Endothelial cell of umbilical vein (primary cell): ENCODE measurements at regions not wholly inside any gene's neighbourhood (a gene's known extent, or its start where the extent isn't known, plus 50 kb on each side); places are given as distances from the start of the nearest gene placed in this dataset.

Experiments
- BruUV-seq: library from RNA; stranded (reverse); fragments of 400-500 nt; replicated peaks from 2 replicates; lab custom pipeline; 2021; lab: Mats Ljungman, UMichigan
- CTCF ChIA-PET: fragments of 300-600, 350-600 bp; sonication (Branson Sonifier 250); formaldehyde crosslinking; loops from one replicate; lab custom pipeline; 2021; ENCODE audit warnings: antibody characterized with exemption, inconsistent platforms; lab: Charles Lee
- POLR2A ChIA-PET: fragments of 300-600, 350-600 bp; sonication (Branson Sonifier 250); formaldehyde crosslinking; loops from one replicate; lab custom pipeline; 2021; ENCODE audit warnings: antibody characterized with exemption, inconsistent platforms; lab: Charles Lee
- DNase-seq: peaks from one replicate; pipeline ENCODE4 v3.0.0-alpha.2; 2011; ENCODE audit warnings: low read depth, low spot score
- FAIRE-seq: peaks from 2 replicates; lab custom pipeline; 2011; peaks lifted over from hg19 to GRCh38; lab: Jason Lieb, UNC
- H2AFZ ChIP-seq: 2 replicates; pipeline ENCODE4 v1.6.0; 2012; ENCODE audit warnings: low read depth, low read length, control low read depth, inconsistent platforms
- H3K27ac ChIP-seq: 2 replicates; pipeline ENCODE4 v1.5.1; 2011; ENCODE audit warnings: low read depth, mild to moderate bottlenecking, control low read depth, low read length, moderate library complexity; ENCODE audit not compliant: insufficient read depth
- H3K27me3 ChIP-seq, 2 experiments: 2 replicates each; pipeline versions ENCODE4 v1.6.0 to v1.6.1; 2011; ENCODE audit warnings: low read length in 2 of 2, mixed read lengths in 1 of 2; ENCODE audit not compliant: control insufficient read depth in 2 of 2, insufficient read depth in 2 of 2
- H3K36me3 ChIP-seq, 2 experiments: 2 replicates in 1 of 2; 3 replicates in 1 of 2; pipeline ENCODE4 v1.5.1; 2011; ENCODE audit warnings: low read length in 2 of 2, mild to moderate bottlenecking in 1 of 2, moderate library complexity in 1 of 2; ENCODE audit not compliant: control insufficient read depth in 2 of 2, insufficient read depth in 2 of 2; ENCODE audit errors: extremely low read depth in 1 of 2
- H3K4me1 ChIP-seq: 3 replicates; pipeline ENCODE4 v1.5.1; 2011; ENCODE audit warnings: mild to moderate bottlenecking, low read length; ENCODE audit not compliant: control insufficient read depth, insufficient read depth; ENCODE audit errors: extremely low read depth
- H3K4me2 ChIP-seq: 2 replicates; pipeline ENCODE4 v1.6.1; 2011; ENCODE audit warnings: low read length, control low read depth, mixed read lengths; ENCODE audit not compliant: insufficient read depth
- H3K4me3 ChIP-seq, 3 experiments: fragments of 200-600 bp in 1 of 3; sonication (generic), shearing (Covaris generic) in 1 of 3; replicated peaks in 1 of 3; 2 replicates each; pipeline ENCODE4 v1.5.1; 2011 to 2016; ENCODE audit warnings: control low read depth in 3 of 3, low read length in 3 of 3, mild to moderate bottlenecking in 2 of 3, inconsistent platforms in 1 of 3, low read depth in 1 of 3, moderate library complexity in 1 of 3; ENCODE audit not compliant: insufficient read depth in 1 of 3
- H3K79me2 ChIP-seq: 2 replicates; pipeline ENCODE4 v1.6.0; 2012; ENCODE audit warnings: low read length, inconsistent platforms; ENCODE audit not compliant: control insufficient read depth, insufficient read depth
- H3K9ac ChIP-seq: replicated peaks from 2 replicates; pipeline ENCODE3; 2011; ENCODE audit warnings: low read length, control low read depth; ENCODE audit not compliant: insufficient read depth; ENCODE audit errors: extremely low read depth
- H3K9me1 ChIP-seq: replicated peaks from 3 replicates; pipeline ENCODE4 v1.6.0; 2011; ENCODE audit warnings: mild to moderate bottlenecking, low read length; ENCODE audit not compliant: control insufficient read depth, insufficient read depth; ENCODE audit errors: extremely low read depth
- H3K9me3 ChIP-seq: replicated peaks from 2 replicates; pipeline ENCODE4 v1.5.1; 2012; ENCODE audit warnings: low read length, inconsistent platforms; ENCODE audit not compliant: control insufficient read depth, insufficient read depth
- H4K20me1 ChIP-seq: replicated peaks from 2 replicates; pipeline ENCODE3; 2011; ENCODE audit warnings: mild to moderate bottlenecking, low read length; ENCODE audit not compliant: control insufficient read depth, insufficient read depth; ENCODE audit errors: extremely low read depth
- CTCF ChIP-seq, 2 donors: IDR thresholded peaks; 1 replicate in 1 of 2; 2 replicates in 1 of 2; pipeline ENCODE4 v1.5.1; 2011; ENCODE audit warnings: low read length in 2 of 2, mild to moderate bottlenecking in 2 of 2, moderate library complexity in 2 of 2, control low read depth in 1 of 2, inconsistent platforms in 1 of 2, low read depth in 1 of 2; ENCODE audit not compliant: insufficient read depth in 1 of 2; ENCODE audit errors: extremely low read depth in 1 of 2
- EZH2 ChIP-seq: IDR thresholded peaks from 2 replicates; pipeline ENCODE4 v1.6.1; 2012; ENCODE audit warnings: borderline replicate concordance, low read depth, mild to moderate bottlenecking, moderate library complexity, low read length, inconsistent platforms; ENCODE audit not compliant: severe bottlenecking
- FOS ChIP-seq: IDR thresholded peaks from 2 replicates; pipeline ENCODE4 v1.6.1; 2011; ENCODE audit warnings: mild to moderate bottlenecking, low read length, moderate library complexity, borderline replicate concordance; ENCODE audit not compliant: insufficient read depth
- GATA2 ChIP-seq: IDR thresholded peaks from 2 replicates; pipeline ENCODE4 v1.7.0; 2011; ENCODE audit warnings: low read depth, mild to moderate bottlenecking, moderate library complexity, mixed read lengths, low read length; ENCODE audit not compliant: insufficient read length, insufficient read depth
- JUN ChIP-seq: IDR thresholded peaks from 2 replicates; pipeline ENCODE4 v1.6.1; 2011; ENCODE audit warnings: borderline replicate concordance, low read depth; ENCODE audit not compliant: insufficient read length, insufficient read depth
- MAX ChIP-seq: IDR thresholded peaks from 2 replicates; pipeline ENCODE4 v1.6.1; 2011; ENCODE audit not compliant: insufficient read depth, insufficient read length
- MYC ChIP-seq: IDR thresholded peaks from one replicate; pipeline ENCODE4 v1.6.1; 2011; ENCODE audit warnings: mild to moderate bottlenecking, low read depth, low read length
- POLR2A ChIP-seq: IDR thresholded peaks from 2 replicates; pipeline ENCODE4 v1.6.1; 2012; ENCODE audit warnings: low read depth, mild to moderate bottlenecking, control low read depth, low read length
- POLR2AphosphoS5 ChIP-seq: IDR thresholded peaks from 2 replicates; pipeline ENCODE4 v1.6.1; 2012; ENCODE audit warnings: low read depth, mild to moderate bottlenecking, control low read depth, low read length, moderate library complexity; ENCODE audit not compliant: insufficient read depth
- dilution Hi-C: fragments of 300-500 bp; cut with MboI; formaldehyde crosslinking; loops from one replicate; pipeline ENCODE4 v1.15.0; 2019; ENCODE audit warnings: low sequenced_read_pairs; ENCODE audit not compliant: extremely low pct_ligation_motif_present
- intact Hi-C: fragments of 100-400 bp; cut with micrococcal nuclease; formaldehyde crosslinking; loops from one replicate; pipeline ENCODE4 v1.10.0; 2022

- no peaks in the 10 kb centered on the region for H3K9me1 ChIP-seq
- dilution Hi-C loops, result no loop called here
- H3K9me3 ChIP-seq, result peaks cover 1% of the 10 kb centered on the region
- H3K27me3 ChIP-seq, result no peaks in the 10 kb centered on the region
- H3K79me2 ChIP-seq, result no peaks in the 10 kb centered on the region
- no peak for TF ChIP-seq CTCF (IDR thresholded peaks at IDR 0.05; ENCODE audit: extremely low read depth in 1 of 2, insufficient read depth in 1 of 2, low read depth in 1 of 2, low read length in 2 of 2)
- FAIRE-seq (no peak), DNase-seq (no peak)
- H4K20me1 ChIP-seq, result no peaks in the 10 kb centered on the region
- intact Hi-C loops, result no loop called here
- H3K27ac ChIP-seq, result no peak overlapping the region
- ChIA-PET CTCF (no interaction called here), POLR2A (no interaction called here)
- no peak overlapping the region for H2AFZ ChIP-seq
- no peak overlapping the region for H3K4me3 ChIP-seq
- H3K9ac ChIP-seq, result no peak overlapping the region
- no TSS peak for BruUV-seq
- H3K4me2 ChIP-seq, result no peak overlapping the region
- no peaks in the 10 kb centered on the region for H3K4me1 ChIP-seq
- H3K36me3 ChIP-seq, result no peaks in the 10 kb centered on the region
Observed at GRCh38 chrY:20998483-20998882, 242.6 kb downstream of the RPS4Y2 start.

- dilution Hi-C loops, result no loop called here
- POLR2A ChIA-PET, result no interaction called here
- BruUV-seq, result no TSS peak
Observed at GRCh38 chrY:21001102-21001501, 245.2 kb downstream of the RPS4Y2 start.

More at GRCh38 chrY:21001102-21001501, 245.2 kb downstream of the RPS4Y2 start:
- no peak overlapping the region for H3K4me2 ChIP-seq
- H3K9ac ChIP-seq, result no peak overlapping the region
- no peak for TF ChIP-seq CTCF (IDR thresholded peaks at IDR 0.05; ENCODE audit: extremely low read depth in 1 of 2, insufficient read depth in 1 of 2, low read depth in 1 of 2, low read length in 2 of 2)
- no peak for TF ChIP-seq POLR2A
- no peak for TF ChIP-seq MYC
- no peak for TF ChIP-seq POLR2AphosphoS5
- no peak for TF ChIP-seq EZH2
- no peak for TF ChIP-seq FOS
- TF ChIP-seq GATA2, result no peak
- TF ChIP-seq JUN, result no peak
- no peak for TF ChIP-seq MAX
- no peaks in the 10 kb centered on the region for H3K9me1 ChIP-seq
- H2AFZ ChIP-seq, result no peak overlapping the region
- CTCF ChIA-PET, result no interaction called here
- intact Hi-C loops, result no loop called here
- no peaks in the 10 kb centered on the region for H3K4me1 ChIP-seq
- H4K20me1 ChIP-seq, result no peaks in the 10 kb centered on the region
- H3K27me3 ChIP-seq, result no peaks in the 10 kb centered on the region
- FAIRE-seq (no peak), DNase-seq (no peak)
- no peak overlapping the region for H3K4me3 ChIP-seq
- no peaks in the 10 kb centered on the region for H3K79me2 ChIP-seq
- H3K27ac ChIP-seq, result no peak overlapping the region
- peaks cover 1% of the 10 kb centered on the region for H3K9me3 ChIP-seq
- H3K36me3 ChIP-seq, result no peaks in the 10 kb centered on the region
